ENCODE measurements at regions not wholly inside any gene's neighbourhood (a gene's known extent, or its start where the extent isn't known, plus 50 kb on each side); places are given as distances from the start of the nearest gene placed in this dataset.

DNA sequence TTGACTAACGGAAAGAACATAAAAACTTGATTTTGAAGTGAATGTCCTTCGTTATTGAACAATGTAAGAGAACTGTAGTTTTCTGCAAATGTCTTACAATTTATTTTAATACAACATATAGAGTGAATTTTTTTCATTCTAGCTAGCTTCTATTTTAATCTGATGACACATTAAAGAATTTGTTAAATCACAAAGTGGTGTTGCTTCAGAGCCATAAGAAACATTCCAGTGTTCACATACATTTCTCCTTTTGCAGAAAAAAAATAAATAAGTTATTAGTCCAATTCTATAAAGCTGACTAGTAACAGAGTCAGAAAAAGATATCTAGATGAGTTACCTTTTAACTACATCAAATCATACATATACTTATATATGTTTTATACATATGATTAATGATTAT is 914.3 kb upstream of the SLC39A10 start:
- TF ChIP-seq, protein P1, sequence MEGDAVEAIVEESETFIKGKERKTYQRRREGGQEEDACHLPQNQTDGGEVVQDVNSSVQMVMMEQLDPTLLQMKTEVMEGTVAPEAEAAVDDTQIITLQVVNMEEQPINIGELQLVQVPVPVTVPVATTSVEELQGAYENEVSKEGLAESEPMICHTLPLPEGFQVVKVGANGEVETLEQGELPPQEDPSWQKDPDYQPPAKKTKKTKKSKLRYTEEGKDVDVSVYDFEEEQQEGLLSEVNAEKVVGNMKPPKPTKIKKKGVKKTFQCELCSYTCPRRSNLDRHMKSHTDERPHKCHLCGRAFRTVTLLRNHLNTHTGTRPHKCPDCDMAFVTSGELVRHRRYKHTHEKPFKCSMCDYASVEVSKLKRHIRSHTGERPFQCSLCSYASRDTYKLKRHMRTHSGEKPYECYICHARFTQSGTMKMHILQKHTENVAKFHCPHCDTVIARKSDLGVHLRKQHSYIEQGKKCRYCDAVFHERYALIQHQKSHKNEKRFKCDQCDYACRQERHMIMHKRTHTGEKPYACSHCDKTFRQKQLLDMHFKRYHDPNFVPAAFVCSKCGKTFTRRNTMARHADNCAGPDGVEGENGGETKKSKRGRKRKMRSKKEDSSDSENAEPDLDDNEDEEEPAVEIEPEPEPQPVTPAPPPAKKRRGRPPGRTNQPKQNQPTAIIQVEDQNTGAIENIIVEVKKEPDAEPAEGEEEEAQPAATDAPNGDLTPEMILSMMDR (IDR thresholded peaks at IDR 0.05; ENCODE audit: low read length), result no peak
- TF ChIP-seq EZH2phosphoT487 (IDR thresholded peaks at IDR 0.05; ENCODE audit: low read length), result no peak
